GM21515 (cell line): ENCODE measurements at regions not wholly inside any gene's neighbourhood (a gene's known extent, or its start where the extent isn't known, plus 50 kb on each side); places are given as distances from the start of the nearest gene placed in this dataset.

Source experiments
- ATAC-seq: cut with Tn5 transposase; IDR thresholded peaks from one replicate; pipeline ENCODE4 v1.9.1; 2021; ENCODE audit not compliant: unreplicated experiment

DNA sequence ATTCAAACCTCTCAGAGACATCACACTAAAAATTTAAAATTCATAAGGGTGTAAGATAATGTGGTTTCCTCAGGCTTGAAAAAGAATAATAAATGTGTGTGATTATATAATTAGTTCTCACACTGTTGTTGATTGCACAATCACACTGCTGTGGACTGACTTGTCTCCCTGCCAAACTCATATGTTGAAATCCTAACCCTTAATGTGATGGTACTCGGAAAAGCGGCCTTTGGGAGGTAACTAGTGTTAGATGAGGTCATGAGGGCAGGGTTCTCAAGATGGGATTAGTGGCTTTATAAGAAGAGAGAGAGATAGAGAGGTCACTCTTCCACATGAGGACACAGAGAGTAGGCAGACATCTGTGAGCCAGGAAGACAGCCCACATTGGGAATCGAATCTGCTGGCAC lies 128.5 kb upstream of the COL1A2 start:
- ATAC-seq = no peak

DNA sequence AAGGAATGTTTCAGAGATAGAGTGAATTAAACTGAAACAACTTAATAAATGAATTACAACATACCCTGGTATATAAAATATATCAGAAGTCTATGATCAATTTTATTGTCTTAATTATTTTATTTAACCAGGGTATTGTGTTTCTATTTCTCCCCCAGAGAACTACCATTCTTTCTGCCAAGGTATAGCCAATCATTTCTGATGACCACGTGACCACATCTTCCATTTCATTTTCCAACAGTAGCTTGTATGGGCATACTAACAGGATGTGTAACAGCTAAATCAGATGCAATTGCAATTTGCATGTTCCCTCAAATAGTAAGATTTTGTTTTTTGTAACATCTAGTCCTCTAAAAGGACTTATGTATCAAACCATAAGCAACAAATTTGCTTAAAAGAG lies 123.9 kb upstream of the COL1A2 start:
- no peak for ATAC-seq

DNA sequence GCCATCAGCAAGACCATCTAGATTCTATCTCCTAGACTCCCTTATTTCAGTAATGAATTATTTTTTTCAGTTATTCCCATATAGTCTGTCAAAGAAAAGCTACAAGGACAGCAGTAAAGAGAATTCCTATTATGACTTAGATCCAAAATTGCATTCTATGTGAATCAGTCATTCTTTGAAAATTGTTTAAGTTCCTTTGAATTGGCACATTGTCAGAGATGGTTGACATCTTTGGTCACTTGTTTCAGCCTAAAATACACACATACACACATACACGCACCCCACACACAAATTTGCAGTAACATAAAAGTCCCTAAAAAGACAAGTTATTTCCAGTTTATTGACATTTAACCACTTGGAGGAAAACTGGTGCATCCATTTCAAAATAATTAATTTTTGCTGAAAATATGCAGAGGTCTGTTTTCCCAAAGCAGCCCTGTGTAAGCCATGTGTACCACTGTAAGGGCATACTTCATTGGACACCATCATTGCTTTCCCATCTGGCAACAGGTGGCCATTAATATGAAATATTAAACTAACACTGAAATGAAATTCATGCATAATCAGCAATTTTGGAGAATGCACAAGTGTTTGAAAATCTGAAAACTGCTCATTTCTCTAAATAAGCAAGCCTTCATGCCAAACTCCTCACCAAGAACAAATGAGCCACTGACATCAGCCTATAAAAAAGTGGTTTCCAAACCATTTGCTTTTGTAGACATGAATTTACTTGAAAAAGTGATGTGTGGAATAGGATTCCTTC lies 121.7 kb upstream of the COL1A2 start:
- ATAC-seq = no peak

DNA sequence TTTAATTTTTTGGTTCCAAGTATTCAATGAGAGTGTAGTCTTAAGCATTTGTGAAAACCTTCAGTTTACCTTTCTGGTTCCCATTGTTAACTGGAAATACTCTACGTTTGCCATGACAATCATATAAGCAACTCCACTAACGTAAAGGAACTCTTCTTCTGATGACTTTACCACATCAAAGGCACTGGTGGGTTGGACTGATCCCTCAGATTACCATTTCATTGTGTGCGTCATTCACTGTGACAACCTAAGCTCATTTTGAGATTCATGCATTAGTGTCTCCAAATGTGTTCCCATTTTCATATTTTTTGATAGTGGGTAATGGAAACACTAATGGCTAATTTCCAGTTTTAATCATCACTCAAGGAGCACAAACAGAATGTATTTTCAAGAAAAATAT lies 119.9 kb upstream of the COL1A2 start:
- ATAC-seq = no peak

DNA sequence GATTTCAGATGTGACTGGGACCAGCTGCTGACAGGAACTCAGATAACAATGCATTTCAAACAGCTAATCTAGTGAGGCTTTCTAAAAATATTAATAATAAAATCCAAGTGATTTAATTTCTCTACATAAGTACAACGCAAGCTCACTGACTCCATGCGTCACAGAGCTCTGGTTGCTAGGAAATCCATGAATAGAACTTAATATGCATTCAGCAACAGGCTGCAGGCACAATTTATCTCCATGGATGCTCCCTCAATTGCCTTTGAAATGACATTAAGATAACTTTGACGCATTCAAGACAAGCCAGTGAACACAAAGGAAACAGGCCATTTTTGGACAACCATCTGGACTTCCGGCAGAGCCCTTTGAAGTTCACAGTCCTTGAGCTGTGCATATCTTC lies 118.7 kb upstream of the COL1A2 start:
- ATAC-seq = no peak

DNA sequence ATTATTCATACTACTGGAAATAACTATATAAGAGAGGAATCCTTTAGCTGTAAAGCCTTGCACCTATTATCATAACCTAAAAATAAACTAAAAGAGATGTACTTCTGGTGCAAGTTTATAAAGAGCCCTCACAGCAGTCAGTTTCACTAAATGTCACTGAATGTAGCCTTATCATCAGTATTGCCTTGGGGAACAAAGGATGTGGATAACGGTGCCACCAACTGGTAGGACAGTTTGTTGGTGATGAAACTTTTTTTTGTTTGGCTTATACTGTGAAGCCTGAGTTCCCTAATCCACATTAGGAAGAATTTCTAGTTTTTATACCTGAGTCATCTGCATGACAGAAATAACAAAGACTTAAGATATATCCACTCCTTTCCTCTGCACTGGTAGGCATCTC lies 117.9 kb upstream of the COL1A2 start:
- ATAC-seq = no peak

DNA sequence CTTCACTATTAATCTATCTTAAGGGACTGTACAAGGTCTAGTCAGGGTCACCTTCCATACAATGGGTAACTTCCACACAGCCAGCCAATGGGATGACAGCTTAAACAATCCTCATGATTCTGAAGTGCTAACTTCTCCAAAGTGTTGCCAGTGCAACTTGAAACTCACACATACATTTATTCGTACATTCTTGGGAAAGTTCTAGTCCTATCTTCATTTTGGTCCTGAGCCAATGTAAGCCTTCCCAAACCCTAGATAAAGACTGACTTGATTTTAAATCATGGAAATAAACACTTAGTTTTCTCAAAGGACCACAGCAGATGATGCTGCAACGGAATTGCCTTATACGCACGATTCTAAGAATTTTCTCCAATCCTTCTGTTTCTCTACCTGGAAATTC lies 117.5 kb upstream of the COL1A2 start:
- no peak for ATAC-seq

DNA sequence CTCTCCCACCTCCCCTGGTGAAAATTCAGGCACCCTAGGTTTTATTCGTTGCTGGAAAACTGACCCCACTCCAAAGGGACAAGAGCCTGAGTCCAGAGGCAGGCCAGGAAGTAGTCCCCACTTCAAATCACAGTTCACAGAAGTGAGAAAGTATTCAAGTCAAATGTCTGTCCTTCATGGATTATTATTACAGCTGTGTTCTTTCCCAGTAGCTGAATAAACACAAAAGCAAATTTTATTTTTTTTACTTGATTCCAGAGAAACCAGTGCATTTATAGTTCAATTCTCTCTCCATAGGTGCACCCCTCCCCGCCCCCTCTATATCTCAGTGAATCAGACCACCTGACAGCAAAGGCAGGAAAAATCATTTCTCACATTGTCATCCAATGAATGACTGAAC lies 113.8 kb upstream of the COL1A2 start:
- no peak for ATAC-seq

DNA sequence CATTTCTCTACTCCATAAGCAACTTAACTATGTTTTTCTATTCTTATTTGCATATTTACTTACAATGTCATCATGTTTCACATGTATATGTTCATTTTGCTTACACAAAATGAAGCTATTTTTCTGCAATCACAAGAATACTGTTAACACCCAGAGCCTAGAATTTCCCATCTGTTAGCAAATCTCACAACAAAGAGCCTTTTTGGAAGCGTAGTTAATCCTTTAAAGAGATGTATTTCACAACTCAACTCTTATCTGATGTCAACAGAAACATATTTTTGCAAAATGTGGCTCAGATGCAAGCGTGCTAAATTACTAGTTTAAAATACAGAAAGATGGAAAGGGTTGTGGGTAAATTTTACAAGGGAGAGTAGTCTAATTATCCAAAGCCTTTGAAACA lies 110.6 kb upstream of the COL1A2 start:
- ATAC-seq = no peak

DNA sequence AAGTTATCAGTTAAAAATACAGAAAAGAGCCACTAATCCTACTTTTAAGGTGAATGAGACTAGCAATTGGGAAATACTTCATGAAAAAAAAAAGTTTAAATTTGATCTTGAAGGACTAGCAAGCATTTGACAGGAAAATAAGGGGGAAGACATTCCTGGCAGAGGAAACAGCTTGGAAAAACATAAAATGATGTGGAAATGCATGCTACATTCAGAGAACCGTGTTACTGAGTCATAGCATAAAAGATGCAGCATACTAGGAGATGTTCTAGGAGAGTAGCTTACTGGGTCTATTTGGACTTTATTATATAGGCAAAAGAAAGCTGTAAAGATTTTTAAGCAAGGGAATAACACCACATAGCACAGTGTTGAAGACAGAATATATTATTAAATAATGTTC lies 108.6 kb upstream of the COL1A2 start:
- ATAC-seq = no peak

DNA sequence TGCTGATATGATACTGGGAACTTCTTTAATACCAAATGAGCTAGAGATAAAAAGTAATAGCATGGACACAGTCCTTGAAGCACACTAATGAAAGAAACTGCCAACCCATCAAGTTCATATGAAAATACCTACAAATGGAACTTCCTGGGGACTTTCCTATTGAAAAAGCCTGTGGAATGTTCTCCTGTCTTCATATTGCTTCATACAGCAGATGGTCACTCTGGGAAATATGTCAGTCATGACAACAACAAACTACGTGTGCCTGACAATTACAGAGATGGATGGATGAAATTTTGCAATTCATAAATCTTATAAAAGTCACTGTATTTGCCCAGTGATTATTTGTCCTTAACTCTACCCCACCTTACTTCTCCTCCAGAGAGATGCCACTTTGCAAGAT lies 106.6 kb upstream of the COL1A2 start:
- no peak for ATAC-seq

DNA sequence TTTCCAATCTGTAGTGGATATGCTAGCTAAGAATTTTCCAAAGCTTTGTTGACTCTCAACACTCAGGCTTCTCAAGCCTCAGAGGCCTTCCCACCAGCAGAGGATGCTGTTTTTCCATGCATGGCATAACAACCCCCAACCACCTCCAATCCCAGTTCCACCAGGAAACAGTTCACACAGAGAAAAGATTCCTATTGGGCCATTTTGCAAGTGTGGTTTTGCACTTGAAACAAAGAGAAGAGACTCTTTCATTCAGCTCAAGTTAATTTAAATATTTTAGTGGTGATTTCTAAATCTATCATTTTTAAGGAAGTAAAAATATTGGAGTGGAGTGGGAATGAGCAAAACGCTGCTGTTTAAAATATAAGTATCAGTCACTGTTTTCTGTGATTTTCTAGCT lies 105.6 kb upstream of the COL1A2 start:
- ATAC-seq = no peak

DNA sequence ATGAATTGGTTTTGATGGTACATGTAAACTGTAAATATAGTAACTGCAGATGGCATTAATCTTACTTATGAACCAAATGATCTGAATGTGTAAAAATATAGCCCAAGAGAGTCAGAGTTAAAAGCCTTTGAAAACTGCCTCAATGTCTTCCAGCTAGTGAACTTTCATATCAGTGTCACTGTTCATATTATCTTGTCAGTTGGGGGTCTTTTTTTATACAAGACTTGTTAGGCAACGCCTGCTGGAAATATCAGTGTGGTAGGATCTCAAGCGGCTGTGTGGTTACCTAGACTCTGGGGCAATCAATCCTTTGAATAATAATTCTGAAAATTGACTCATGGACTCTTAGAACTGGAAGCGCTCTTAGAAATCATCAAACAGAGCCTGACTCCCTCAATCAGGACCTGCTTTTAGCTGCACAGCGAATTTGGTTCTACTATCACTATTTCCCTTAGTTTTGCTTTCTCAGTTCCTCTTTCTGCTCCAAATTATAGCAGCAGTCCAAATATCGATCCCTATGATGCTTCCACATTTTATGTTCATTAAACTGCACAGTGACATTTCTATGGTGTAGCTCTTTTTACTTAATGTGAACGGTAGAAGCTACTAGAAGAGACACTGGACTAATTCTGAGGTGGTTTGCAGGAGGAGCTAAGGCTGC lies 100.1 kb upstream of the COL1A2 start:
- no peak for ATAC-seq

DNA sequence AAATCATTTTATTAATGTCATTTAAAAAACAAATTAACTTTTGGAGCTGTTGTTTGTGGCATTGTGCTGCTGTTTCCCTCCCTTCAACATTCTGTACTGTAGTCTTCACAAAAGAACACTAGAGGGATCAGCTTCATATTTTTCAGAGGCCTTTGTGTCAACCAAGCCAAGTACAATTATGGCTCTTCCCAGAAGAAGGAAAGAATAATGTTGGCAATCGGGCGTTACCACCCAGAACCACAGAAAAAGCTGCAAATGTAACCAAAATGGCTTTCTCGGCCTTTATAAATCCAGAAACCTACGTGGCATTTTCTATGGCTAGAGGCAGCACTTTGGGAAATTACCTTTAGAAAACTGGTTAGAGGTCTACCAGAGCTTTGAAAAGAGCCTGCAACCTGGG lies 98.8 kb upstream of the COL1A2 start:
- no peak for ATAC-seq

DNA sequence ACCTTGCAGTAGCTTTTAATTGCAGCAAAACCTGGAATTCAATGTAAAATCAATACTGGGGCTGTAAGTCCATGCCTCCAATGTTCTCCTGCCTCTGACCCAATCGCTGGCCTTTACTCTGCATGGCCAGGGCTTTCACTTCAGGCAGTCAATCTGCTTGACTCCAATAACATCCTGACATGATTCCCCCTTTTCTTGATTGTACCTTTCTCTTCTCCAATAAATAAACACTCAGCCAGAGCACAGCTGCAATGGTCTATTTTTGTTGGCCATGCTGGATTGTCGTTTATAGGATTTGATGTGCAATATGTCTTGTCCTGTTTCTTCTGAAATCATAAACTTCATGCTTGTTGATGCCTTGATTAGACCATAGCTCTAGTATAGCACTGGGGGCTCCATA lies 97.8 kb upstream of the COL1A2 start:
- no peak for ATAC-seq

DNA sequence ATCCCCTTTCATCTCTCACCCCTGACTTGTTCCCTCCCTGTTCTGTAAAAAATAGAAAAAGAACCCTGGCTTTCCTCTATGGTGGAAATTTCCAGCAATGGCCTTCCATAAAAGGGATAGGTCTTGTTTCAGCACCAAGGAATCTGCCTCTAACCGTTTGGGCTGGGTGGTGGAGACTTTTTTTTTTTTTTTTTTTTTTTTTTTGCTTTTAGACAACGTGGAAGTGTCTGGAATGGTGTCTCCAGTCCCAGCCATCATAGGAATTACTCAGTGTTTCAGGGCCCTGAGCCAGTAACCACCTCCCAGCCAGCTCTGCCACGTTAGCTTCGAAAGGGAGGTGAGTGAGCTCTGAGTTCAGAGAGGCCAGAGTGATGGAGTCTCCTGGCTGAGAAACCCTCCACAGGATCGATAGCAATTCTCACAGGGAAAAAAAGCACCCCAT lies 97.3 kb upstream of the COL1A2 start:
- ATAC-seq = no peak

DNA sequence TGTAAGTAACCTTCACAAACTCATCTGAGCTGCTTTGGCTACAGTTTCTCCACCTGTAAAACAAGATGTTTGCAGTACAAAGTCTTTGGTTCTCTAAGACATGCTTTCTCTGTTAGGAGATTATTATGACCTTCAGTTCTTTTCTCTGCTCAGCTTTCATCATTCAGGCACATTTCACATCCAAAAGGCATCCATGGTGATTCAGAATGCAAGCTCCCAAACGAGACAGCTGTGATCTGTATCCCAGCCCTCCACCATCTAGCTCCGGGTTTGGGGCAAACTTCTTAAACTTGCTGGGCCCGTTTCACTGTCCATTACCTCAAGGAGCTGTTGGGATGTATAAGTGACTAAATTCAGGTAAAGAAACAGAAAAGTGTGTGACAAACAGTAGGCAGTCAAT lies 95.8 kb upstream of the COL1A2 start:
- ATAC-seq = no peak

DNA sequence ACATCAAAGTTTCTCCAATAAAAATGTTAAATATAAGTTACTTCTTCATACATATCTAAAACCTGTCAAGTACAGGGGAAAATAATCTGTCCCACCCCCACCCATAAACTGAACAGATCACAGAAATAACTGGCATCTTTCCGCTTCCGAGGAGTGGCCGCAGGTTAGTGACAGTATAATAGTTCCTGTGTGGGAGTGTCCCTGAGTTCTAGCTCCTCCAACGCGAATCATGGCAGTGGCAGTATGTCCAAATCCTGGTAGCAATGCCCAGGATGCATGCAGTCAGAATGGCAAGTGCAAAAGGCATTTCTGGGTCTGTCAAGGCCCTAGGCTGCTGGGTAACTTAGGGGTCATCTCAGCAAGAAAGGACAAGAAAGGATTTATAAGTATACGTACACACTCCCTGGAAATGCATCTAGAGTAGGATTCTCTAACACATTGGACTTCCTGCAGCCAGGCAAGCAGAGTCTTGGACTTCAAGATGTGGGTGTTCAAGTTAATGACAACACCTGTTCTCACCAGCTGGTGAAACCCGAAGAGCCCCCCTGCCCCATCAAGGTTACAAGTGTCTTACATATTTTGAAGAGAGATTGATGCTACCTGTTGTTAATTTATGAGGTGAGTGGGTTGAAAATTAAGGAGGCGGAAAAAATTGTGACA lies 94.4 kb upstream of the COL1A2 start:
- no peak for ATAC-seq

DNA sequence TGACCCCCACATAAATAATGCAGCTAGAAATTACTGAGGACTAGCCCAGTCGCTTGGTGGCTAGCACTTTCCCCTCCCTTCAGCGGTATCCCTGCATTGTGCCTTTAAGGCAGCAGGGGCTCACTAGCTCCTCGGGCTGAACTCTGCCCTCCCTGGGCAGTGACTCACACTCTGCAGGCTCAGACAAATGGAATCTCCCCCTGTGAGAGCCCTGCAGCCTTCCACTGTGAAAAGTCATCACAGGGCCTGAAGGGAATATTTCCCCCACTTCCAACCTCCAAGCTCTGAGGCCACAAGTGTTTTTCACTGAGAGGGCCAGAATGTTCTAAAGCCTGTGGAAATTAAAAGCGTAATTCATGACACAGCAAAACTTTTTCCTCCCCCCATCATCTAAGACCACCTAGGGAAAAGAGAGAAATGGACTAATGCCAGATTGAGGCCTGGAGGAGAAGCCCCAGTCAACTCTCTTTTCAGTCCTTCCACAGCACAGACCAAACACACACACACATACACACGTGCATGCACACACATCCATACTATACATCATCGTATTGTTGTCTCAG lies 93.6 kb upstream of the COL1A2 start:
- ATAC-seq = no peak

DNA sequence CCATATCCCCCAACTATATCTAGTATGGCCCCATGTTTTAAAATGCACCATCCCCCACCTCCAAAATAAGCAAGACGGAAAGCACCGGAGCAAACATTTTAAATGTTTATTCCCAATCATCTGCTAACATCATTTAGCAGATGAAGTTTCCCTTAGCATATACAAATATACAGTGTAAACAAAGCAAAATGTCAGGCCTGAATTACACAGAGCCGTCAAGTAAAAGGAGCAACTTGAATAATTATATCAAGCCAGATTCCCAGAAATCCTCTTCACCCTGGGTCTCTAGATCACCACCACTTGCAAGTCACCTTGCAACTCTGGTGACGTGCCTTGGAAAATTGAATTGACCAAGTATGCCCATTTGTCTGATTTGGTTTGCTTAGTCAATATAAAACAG lies 91.6 kb upstream of the COL1A2 start:
- no peak for ATAC-seq

DNA sequence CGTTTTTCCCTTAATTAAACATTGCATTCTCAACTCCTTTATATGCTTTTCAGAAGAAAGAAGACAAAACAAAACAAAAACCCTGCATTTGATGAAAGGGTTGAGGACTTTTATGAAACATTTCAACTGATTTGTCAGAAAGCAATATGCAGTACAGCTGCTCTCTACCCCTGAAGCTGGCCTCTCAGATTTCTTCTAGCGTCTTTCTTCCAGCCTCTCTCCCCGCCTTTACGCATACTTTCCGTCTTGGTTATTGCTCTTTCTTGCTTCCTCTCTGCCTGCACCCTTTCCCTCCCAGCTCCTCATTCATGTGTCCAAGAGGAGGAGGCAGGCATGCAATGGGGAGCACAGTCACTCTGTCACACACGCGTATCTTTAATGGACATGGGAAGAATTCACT lies 91.0 kb upstream of the COL1A2 start:
- no peak for ATAC-seq

DNA sequence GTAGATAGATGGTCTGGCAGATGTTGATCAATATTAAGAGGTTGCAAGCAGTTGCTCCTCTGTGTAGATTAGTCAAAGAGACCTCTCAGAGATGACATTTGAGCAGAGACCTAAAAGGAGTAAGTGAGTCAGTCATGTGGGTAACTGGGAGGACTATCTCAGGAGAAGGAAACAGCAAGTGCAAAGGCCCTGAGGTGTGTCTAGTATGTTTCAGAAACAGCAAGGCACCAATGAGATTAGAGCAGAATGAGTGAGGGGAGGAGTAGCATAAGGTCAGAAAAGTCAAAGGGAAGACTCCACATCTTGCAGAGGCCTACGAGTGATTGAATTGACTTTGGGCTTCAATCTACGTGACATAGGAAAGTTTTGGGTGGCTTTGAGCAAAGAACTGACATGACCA lies 89.8 kb upstream of the COL1A2 start:
- ATAC-seq = no peak
